ENCODE measurements at regions not wholly inside any gene's neighbourhood (a gene's known extent, or its start where the extent isn't known, plus 50 kb on each side); places are given as distances from the start of the nearest gene placed in this dataset.
"Not testable (repeated sequence)": the region's sequence is repeated elsewhere in the genome, so short reads cannot be mapped to it uniquely, and the experiment has no call there.

DNA sequence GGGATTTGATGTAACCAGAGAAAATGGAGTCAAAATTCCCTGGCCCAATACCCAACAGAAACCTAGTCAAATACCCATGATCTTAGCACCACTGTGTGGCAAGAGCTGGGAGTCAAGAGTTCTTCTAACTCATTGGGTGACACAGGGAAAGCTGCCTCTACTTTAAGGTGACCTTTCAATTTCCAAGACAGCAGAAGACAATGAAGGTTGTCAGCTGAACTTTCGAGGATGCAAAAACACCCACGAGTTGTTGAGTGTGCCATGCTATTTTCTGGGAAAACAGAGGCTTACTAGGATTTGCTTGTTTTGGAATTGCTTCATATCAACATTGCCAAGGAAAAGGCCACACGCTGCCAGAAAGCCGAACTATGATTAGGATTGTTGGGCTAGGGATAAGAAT lies 61.6 kb upstream of the CYRIA start:
- no peak for DNase-seq (ENCODE audit: extremely low read depth, low read depth)

GRCh38 chr2:16726577-16726976 lies 60.9 kb upstream of the CYRIA start:
- TF ChIP-seq CTCF (IDR thresholded peaks at IDR 0.05; ENCODE audit: low read depth, low read length) = no peak
- no peak for DNase-seq (ENCODE audit: extremely low read depth, low read depth)

More for the DNA sequence above, 61.6 kb upstream of the CYRIA start:
- no peak; the same call in 1 of the 2 replicates for TF ChIP-seq CTCF (IDR thresholded peaks at IDR 0.05; ENCODE audit: low read depth, low read length)

DNA sequence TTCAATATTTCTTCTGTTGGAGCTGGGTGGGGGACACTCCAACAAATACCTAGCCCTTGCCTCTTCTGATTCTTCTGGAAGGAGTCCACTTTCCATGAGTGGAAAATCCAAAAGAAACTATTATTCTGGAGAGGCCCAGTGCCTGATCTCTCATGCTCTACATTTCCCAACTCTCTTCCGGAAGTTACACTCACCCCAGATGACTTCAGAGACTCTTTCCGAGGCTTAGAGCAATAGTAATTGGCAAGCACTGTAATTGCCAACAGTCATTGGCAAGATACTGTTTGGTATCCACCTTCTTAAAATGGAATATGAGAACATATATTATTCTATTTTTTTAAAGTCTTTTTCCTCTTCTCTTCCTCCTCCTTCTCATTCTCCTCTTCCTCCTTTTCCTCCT lies 60.5 kb upstream of the CYRIA start:
- no peak for TF ChIP-seq CTCF (IDR thresholded peaks at IDR 0.05; ENCODE audit: low read depth, low read length)
- no peak for DNase-seq (ENCODE audit: extremely low read depth, low read depth)

GRCh38 chr2:16725549-16725948 lies 59.9 kb upstream of the CYRIA start:
- no peak for TF ChIP-seq CTCF (IDR thresholded peaks at IDR 0.05; ENCODE audit: low read depth, low read length)
- no peak for DNase-seq (ENCODE audit: extremely low read depth, low read depth)

DNA sequence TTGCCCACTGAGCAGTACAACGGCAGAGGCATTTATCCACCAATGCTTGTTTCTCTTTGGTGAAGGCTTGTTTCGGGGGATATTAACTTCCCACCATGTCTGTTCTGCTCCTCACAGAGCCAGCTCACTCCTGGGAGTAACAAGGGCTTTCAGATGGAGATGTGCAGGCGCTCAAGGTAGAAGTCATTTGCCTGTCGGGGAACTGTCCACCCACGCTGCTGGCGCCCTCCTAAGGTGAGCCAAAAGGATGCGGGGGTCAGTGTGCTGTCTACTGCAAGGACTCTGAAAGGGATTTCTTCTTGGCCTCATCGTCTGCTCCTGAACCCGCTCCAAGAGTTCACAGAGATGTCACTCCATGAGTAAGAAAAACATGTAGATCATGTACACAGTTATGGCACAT lies 57.0 kb upstream of the CYRIA start:
- TF ChIP-seq CTCF (IDR thresholded peaks at IDR 0.05; ENCODE audit: low read depth, low read length) = no peak

GRCh38 chr2:16722126-16722525 lies 56.5 kb upstream of the CYRIA start:
- DNase-seq (ENCODE audit: extremely low read depth, low read depth) = no peak
- no peak for TF ChIP-seq CTCF (IDR thresholded peaks at IDR 0.05; ENCODE audit: low read depth, low read length)

More for the DNA sequence above, 57.0 kb upstream of the CYRIA start:
- no peak for DNase-seq (ENCODE audit: extremely low read depth, low read depth)

DNA sequence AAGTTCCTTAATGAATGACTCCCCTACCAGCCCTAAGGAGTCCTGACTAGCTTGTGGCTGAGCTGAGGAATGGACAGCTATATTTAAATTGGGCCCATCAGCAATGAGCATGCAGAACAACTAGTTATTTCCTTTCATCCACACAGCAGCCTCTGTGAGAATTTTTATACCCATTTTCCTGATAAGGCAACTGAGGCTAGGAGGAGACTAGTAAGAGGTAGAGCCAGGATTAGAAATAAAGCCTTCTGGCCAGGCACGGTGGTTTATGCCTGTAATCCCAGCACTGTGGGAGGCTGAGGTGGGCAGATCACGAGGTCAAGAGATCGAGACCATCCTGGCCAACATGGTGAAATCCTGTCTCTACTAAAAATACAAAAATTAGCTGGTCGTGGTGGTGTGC lies 55.9 kb upstream of the CYRIA start:
- DNase-seq (ENCODE audit: extremely low read depth, low read depth) = not testable (repeated sequence)

GRCh38 chr2:16720737-16721136 lies 55.1 kb upstream of the CYRIA start:
- DNase-seq (ENCODE audit: extremely low read depth, low read depth) = not testable (repeated sequence)

- no peak for DNase-seq (ENCODE audit: extremely low read depth, low read depth)
Observed at GRCh38 chr2:16719485-16719808, 53.8 kb upstream of the CYRIA start.

More at GRCh38 chr2:16719485-16719808, 53.8 kb upstream of the CYRIA start:
- no peak for TF ChIP-seq CTCF (IDR thresholded peaks at IDR 0.05; ENCODE audit: low read depth, low read length)

Data from AG09319 (cell line).